Karpas-422 (cell line): ENCODE measurements at regions not wholly inside any gene's neighbourhood (a gene's known extent, or its start where the extent isn't known, plus 50 kb on each side); places are given as distances from the start of the nearest gene placed in this dataset.
"Not testable (repeated sequence)": the region's sequence is repeated elsewhere in the genome, so short reads cannot be mapped to it uniquely, and the experiment has no call there.

Source experiments
- DNase-seq: peaks from one replicate; pipeline ENCODE4 v3.0.0-alpha.2; 2015
- H2AFZ ChIP-seq: fragments of 200-600 bp; sonication (generic); 2 replicates; pipeline ENCODE4 v1.6.1; 2014; ENCODE audit warnings: antibody characterized with exemption, low read length, mixed read lengths
- H3K27ac ChIP-seq: fragments of 200-600 bp; sonication (generic); 2 replicates; pipeline ENCODE4 v1.5.1; 2014; ENCODE audit warnings: mild to moderate bottlenecking, low read length, moderate library complexity
- H3K27me3 ChIP-seq: fragments of 200-600 bp; sonication (generic); 2 replicates; pipeline ENCODE4 v1.6.1; 2014; ENCODE audit warnings: low read length, mixed read lengths
- H3K36me3 ChIP-seq: fragments of 200-600 bp; sonication (generic); 2 replicates; pipeline ENCODE4 v1.6.1; 2014; ENCODE audit warnings: low read length, mixed read lengths; ENCODE audit not compliant: insufficient read depth
- H3K4me1 ChIP-seq: fragments of 200-600 bp; sonication (generic); 2 replicates; pipeline ENCODE4 v1.6.1; 2014; ENCODE audit warnings: mild to moderate bottlenecking, low read length, mixed read lengths
- H3K4me2 ChIP-seq: fragments of 200-600 bp; sonication (generic); 2 replicates; pipeline ENCODE4 v1.6.1; 2014; ENCODE audit warnings: low read length, low read depth, mild to moderate bottlenecking; ENCODE audit not compliant: poor library complexity, severe bottlenecking
- H3K4me3 ChIP-seq: fragments of 200-600 bp; sonication (generic); 2 replicates; pipeline ENCODE4 v1.5.1; 2014; ENCODE audit warnings: mild to moderate bottlenecking, antibody characterized with exemption, low read length, mixed read lengths
- H3K79me2 ChIP-seq: fragments of 200-600 bp; sonication (generic); 2 replicates; pipeline ENCODE4 v1.6.1; 2014; ENCODE audit warnings: mild to moderate bottlenecking, low read length, mixed read lengths
- H3K9ac ChIP-seq: fragments of 200-600 bp; sonication (generic); 2 replicates; pipeline ENCODE4 v1.6.0; 2014; ENCODE audit warnings: low read length
- H3K9me2 ChIP-seq: fragments of 200-600 bp; sonication (generic), shearing (Covaris generic); replicated peaks from 2 replicates; pipeline ENCODE4 v1.6.0; 2014; ENCODE audit warnings: mild to moderate bottlenecking, low read length, moderate library complexity; ENCODE audit not compliant: insufficient read depth
- H3K9me3 ChIP-seq: fragments of 300-700, 200-600 bp; sonication (generic); 2 replicates; pipeline ENCODE4 v1.6.1; 2014; ENCODE audit warnings: low read length, mixed read lengths
- H4K20me1 ChIP-seq: fragments of 200-600 bp; sonication (generic); 2 replicates; pipeline ENCODE4 v1.6.1; 2014; ENCODE audit warnings: mild to moderate bottlenecking, antibody characterized with exemption, low read length, low read depth; ENCODE audit not compliant: insufficient read depth

DNA sequence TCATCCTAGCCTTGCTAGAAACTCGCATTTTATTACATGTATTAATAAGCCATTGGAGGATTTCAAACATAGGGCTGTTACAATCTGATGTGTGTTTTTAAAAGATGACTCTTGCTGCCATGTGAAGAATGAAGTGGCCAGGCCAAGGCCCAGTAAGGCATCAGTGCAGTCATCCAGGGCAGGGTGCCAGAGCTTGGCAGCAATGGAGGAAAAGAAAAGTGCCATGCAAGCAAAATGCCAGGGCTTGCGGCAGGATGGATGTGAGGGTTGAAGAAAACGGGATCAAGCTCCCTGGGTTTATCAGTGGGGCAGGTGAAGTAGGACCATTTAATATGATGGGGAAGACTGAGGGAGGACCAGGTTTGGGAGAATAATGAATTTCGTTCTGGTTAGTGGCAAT is 183.6 kb downstream of the MINAR1 start:
- Histone ChIP-seq H3K27ac (no peak overlapping the region), H3K27me3 (no peaks in the 10 kb centered on the region), H4K20me1 (no peaks in the 10 kb centered on the region), H3K9ac (no peak overlapping the region), H3K79me2 (no peaks in the 10 kb centered on the region), H3K4me2 (no peak overlapping the region), H3K9me3 (no peaks in the 10 kb centered on the region), H3K4me3 (no peak overlapping the region), H3K4me1 (no peaks in the 10 kb centered on the region), H3K9me2 (no peaks in the 10 kb centered on the region), H3K36me3 (no peaks in the 10 kb centered on the region), H2AFZ (no peak overlapping the region)
- no peak for DNase-seq

DNA sequence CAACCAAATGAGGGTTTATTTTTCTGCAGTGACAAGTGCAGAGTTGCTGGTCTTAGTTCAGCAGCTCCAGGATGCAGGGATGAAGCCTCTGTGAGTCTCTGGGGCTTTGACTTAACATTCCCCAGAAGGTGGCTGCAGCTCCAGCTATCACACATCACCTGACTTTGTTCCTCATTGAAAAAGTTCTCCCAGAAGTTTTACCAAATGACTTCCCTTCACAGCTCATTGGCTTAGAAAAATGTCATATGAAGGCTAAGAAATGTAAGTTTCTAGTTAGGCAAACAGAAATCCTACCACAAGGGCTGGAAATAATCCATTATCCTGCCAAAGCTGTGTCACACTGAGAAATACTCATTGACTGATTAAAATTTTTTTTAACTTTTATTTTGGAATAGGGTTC is 184.9 kb downstream of the MINAR1 start:
- Histone ChIP-seq H3K4me3 (no peak overlapping the region), H4K20me1 (no peaks in the 10 kb centered on the region), H3K9me2 (no peaks in the 10 kb centered on the region), H3K27ac (no peak overlapping the region), H3K4me1 (no peaks in the 10 kb centered on the region), H3K27me3 (no peaks in the 10 kb centered on the region), H3K9ac (no peak overlapping the region), H3K79me2 (no peaks in the 10 kb centered on the region), H2AFZ (no peak overlapping the region), H3K4me2 (no peak overlapping the region), H3K36me3 (no peaks in the 10 kb centered on the region), H3K9me3 (no peaks in the 10 kb centered on the region)
- no peak for DNase-seq

DNA sequence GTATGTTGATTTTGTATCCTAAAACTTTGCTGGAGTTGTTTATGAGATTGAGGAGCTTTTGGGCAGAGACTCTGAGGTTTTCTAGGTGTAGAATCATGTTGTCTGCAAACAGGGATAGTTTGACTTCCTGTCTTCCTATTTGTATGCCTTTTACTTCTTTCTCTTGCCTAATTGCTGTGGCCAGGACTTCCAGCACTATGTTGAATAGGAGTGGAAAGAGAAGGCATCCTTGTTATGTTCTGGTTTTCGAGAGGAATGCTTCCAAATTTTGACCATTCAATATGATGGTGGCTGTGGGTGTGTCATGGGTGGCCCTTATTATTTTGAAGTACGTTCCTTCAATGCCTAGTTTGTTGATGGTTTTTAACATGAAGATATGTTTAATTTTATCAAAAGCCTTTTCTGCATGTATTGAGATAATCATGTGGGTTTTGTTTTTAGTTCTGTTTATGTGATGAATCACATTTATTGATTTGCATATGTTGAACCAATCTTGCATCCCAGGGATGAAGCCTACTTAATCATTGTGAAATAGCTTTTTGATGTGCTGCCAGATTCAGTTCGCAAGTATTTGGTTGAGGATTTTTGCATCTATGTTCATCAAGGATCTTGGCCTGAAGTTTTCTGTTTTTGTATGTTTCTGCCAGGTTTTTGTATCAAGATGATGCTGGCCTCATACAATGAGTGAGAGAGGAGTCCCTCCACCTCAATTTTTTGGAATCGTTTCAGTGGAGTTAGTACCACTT is 188.1 kb downstream of the MINAR1 start:
- Histone ChIP-seq H3K9me3 (no peaks in the 10 kb centered on the region), H3K36me3 (no peaks in the 10 kb centered on the region), H3K9ac (no peak overlapping the region), H4K20me1 (no peaks in the 10 kb centered on the region), H3K79me2 (no peaks in the 10 kb centered on the region), H3K27me3 (no peaks in the 10 kb centered on the region), H3K27ac (no peak overlapping the region), H3K4me2 (no peak overlapping the region), H2AFZ (no peak overlapping the region), H3K4me1 (no peaks in the 10 kb centered on the region), H3K4me3 (no peak overlapping the region), H3K9me2 (no peaks in the 10 kb centered on the region)
- DNase-seq, result no peak

DNA sequence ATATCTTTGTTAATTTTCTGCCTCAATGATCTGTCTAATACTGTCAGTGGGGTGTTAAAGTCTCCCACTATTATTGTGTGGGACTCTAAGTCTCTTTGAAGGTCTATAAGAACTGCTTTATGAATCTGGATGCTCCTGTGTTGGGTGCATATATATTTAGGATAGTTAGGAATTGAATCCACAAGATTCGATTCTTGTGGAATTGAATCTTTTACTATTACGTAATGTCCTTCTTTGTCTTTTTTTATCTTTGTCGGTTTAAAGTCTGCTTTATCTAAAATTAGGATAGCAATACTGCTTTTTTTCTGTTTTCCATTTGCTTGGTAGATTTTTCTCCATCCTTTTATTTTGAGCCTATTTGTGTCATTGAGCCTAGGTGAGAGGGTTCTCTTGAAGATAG is 189.7 kb downstream of the MINAR1 start:
- not testable (repeated sequence) for H3K4me3 ChIP-seq, H3K4me2 ChIP-seq, DNase-seq, H3K27ac ChIP-seq, H3K9me3 ChIP-seq, H3K27me3 ChIP-seq, H3K36me3 ChIP-seq, H3K9me2 ChIP-seq, H3K4me1 ChIP-seq, H3K9ac ChIP-seq, H3K79me2 ChIP-seq, H2AFZ ChIP-seq, H4K20me1 ChIP-seq

DNA sequence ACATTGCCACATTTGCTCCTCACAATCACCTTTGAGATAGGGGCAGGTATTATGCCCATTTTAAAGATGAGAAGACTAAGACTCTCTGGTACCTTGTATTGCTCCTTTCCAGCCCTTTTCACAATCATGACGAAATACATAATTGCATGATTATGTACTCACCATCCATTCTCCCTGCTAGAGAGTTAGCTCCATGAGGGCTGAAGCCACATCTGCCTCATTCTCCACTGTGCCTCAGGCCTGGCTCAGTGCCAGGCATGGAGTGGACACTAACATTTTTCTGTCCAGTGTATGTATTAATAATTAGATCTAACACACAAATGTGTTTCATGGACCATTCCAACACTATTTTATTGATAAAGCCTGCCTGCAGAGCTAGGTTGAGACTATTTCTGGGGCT is 191.4 kb downstream of the MINAR1 start:
- Histone ChIP-seq H3K4me3 (no peak overlapping the region), H3K9me3 (no peaks in the 10 kb centered on the region), H3K36me3 (no peaks in the 10 kb centered on the region), H3K4me2 (no peak overlapping the region), H3K27ac (no peak overlapping the region), H3K9me2 (no peaks in the 10 kb centered on the region), H3K27me3 (no peaks in the 10 kb centered on the region), H3K4me1 (no peaks in the 10 kb centered on the region), H3K9ac (no peak overlapping the region), H2AFZ (no peak overlapping the region), H3K79me2 (no peaks in the 10 kb centered on the region), H4K20me1 (no peaks in the 10 kb centered on the region)
- no peak for DNase-seq

DNA sequence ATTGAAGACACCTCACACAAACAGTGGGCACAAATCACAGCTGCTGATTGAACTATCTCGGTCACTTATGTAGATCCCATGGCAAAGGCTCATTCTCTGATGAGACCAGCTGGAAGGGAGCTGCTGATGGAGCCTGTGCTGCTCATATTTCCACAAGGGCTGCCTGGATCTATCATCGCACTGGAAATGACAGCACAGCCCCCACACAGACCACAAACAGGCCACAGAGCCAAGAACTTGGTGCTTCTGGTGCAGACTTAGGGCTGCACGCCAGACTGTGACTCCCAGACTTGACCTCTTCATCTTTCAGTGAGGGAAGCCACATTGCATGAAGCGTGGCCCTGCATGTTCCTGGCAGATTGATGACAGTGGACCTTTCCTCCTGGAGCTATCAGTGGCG is 197.6 kb downstream of the MINAR1 start:
- H2AFZ ChIP-seq, result no peak overlapping the region
- H3K4me1 ChIP-seq, result no peaks in the 10 kb centered on the region
- H3K9me2 ChIP-seq, result no peaks in the 10 kb centered on the region
- no peaks in the 10 kb centered on the region for H3K79me2 ChIP-seq
- no peak overlapping the region for H3K27ac ChIP-seq
- no peaks in the 10 kb centered on the region for H3K36me3 ChIP-seq
- no peaks in the 10 kb centered on the region for H4K20me1 ChIP-seq
- H3K4me2 ChIP-seq, result no peak overlapping the region
- no peak overlapping the region for H3K4me3 ChIP-seq
- no peak for DNase-seq
- no peak overlapping the region for H3K9ac ChIP-seq
- no peaks in the 10 kb centered on the region for H3K9me3 ChIP-seq
- H3K27me3 ChIP-seq, result no peaks in the 10 kb centered on the region

DNA sequence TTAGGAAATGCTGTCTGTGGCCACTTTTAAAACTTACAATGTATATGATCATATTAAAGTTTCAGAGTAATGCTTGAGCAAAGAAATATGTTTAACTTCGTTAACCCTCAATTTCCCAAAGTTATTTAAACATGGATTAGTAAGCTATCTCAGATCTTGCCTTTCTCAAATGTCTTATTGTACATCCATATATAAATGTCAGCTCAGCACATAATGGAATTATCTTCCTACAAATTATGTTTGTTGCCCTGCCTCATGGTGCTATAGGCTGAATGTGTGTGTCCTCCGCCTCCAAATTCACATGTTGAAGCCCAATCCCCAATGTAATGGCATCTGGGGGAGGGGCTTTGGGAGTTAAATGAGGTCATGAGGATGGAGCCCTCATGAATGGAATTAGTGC is 200.3 kb downstream of the MINAR1 start:
- no peak overlapping the region for H2AFZ ChIP-seq
- H3K4me3 ChIP-seq, result no peak overlapping the region
- H3K9me3 ChIP-seq, result no peaks in the 10 kb centered on the region
- no peak overlapping the region for H3K4me2 ChIP-seq
- H3K9ac ChIP-seq, result no peak overlapping the region
- H4K20me1 ChIP-seq, result no peaks in the 10 kb centered on the region
- DNase-seq, result no peak
- no peak overlapping the region for H3K27ac ChIP-seq
- H3K27me3 ChIP-seq, result no peaks in the 10 kb centered on the region
- H3K79me2 ChIP-seq, result no peaks in the 10 kb centered on the region
- H3K36me3 ChIP-seq, result no peaks in the 10 kb centered on the region
- H3K4me1 ChIP-seq, result no peaks in the 10 kb centered on the region
- no peaks in the 10 kb centered on the region for H3K9me2 ChIP-seq

DNA sequence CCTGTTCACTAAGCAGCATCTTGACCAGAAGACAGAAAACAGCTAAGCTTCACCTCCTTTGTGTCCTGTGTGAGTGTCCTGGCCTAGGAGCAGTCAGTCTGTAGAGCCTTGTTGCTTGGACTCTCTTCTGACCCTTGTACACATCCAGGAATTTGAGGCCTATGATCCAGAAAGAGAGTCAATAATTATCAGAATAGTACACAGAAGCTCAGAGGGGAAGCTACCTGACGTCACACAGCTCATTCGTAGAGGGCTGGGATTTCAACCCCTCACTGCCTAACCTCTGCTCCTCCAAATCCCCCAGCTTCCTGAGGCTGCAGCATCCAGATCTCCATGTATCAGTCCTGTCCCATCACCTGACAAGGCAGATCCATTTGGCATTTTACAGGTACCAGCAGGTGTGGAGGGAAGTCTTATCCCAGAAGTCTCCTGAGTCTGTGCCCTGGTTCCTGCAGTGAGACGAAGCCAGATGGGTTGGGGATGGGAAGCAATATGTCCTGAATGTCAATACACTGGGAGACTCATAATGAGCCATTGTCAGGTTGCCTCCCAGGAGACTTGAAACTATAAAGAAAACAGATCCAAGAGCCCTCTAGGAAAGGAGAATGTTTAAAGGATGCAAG is 203.1 kb downstream of the MINAR1 start:
- Histone ChIP-seq H3K9ac (no peak overlapping the region), H3K4me1 (no peaks in the 10 kb centered on the region), H3K4me3 (no peak overlapping the region), H3K79me2 (no peaks in the 10 kb centered on the region), H3K27ac (no peak overlapping the region), H3K4me2 (no peak overlapping the region), H3K9me3 (no peaks in the 10 kb centered on the region), H3K9me2 (no peaks in the 10 kb centered on the region), H3K36me3 (no peaks in the 10 kb centered on the region), H4K20me1 (no peaks in the 10 kb centered on the region), H2AFZ (no peak overlapping the region), H3K27me3 (no peaks in the 10 kb centered on the region)
- no peak for DNase-seq
